Transverse colon (tissue), 4 donors: ENCODE measurements at regions not wholly inside any gene's neighbourhood (a gene's known extent, or its start where the extent isn't known, plus 50 kb on each side); places are given as distances from the start of the nearest gene placed in this dataset.

Source experiments
- DNase-seq: peaks from one replicate; pipeline ENCODE4 v3.0.0-alpha.2; 2019
- H3K27ac ChIP-seq, 4 donors: fragments of 200-600 bp; sonication (generic); 2 replicates each; pipeline ENCODE4 v1.5.1; 2016 to 2018; ENCODE audit warnings: inconsistent platforms in 4 of 4
- H3K27me3 ChIP-seq: fragments of 200-600 bp; sonication (generic); 2 replicates; pipeline ENCODE4 v1.5.1; 2017; ENCODE audit warnings: inconsistent platforms
- H3K36me3 ChIP-seq, 4 donors: fragments of 200-600 bp; sonication (generic); 2 replicates each; pipeline ENCODE4 v1.5.1; 2017 to 2019; ENCODE audit warnings: inconsistent platforms in 4 of 4
- H3K4me1 ChIP-seq, 4 donors: fragments of 200-600 bp; sonication (generic); 2 replicates each; pipeline ENCODE4 v1.5.1; 2017 to 2020; ENCODE audit warnings: inconsistent platforms in 4 of 4
- H3K4me3 ChIP-seq, 4 donors: fragments of 200-600 bp; sonication (generic); 1 replicate in 1 of 4; 2 replicates in 3 of 4; pipeline versions ENCODE4 v1.5.1 to v1.6.1; 2017 to 2019; ENCODE audit warnings: inconsistent platforms in 4 of 4
- H3K9me3 ChIP-seq, 2 donors: fragments of 200-600 bp; sonication (generic); 2 replicates each; pipeline ENCODE4 v1.5.1; 2017 to 2019; ENCODE audit warnings: inconsistent platforms in 2 of 2
- EP300 ChIP-seq: sonication (generic); formaldehyde crosslinking; IDR thresholded peaks from one replicate; pipeline ENCODE4 v1.6.1; 2017; ENCODE audit warnings: antibody characterized with exemption, low read depth
- POLR2A ChIP-seq: fragments of 450-650 bp; IDR thresholded peaks from one replicate; pipeline ENCODE4 v1.6.1; 2016; ENCODE audit warnings: antibody characterized with exemption, mild to moderate bottlenecking, moderate library complexity
- POLR2AphosphoS5 ChIP-seq, 3 donors: sonication (generic); formaldehyde crosslinking; IDR thresholded peaks; one replicate each; pipeline ENCODE4 v1.6.1; 2016; ENCODE audit warnings: antibody characterized with exemption in 3 of 3
- WGBS, 2 donors: methylation state at CpG; one replicate each; pipeline ENCODE4 v1.1.5; 2018; ENCODE audit warnings: low coverage in 1 of 2; 5-methylcytosine and 5-hydroxymethylcytosine counted together
- in situ Hi-C, 4 donors: fragments of 200-750 bp; cut with MboI; loops; one replicate each; pipeline versions ENCODE4 v1.15.0 to v1.15.1; 2017; ENCODE audit warnings: low sequenced_read_pairs in 3 of 4, low pct_ligation_motif_present in 1 of 4, low pct_unique_long_range_greater_than_20kb in 1 of 4
- intact Hi-C: fragments of 100-400 bp; cut with DNase I; formaldehyde crosslinking; loops from one replicate; pipeline ENCODE4 v1.15.1; 2023; ENCODE audit warnings: low total_unique reads
- TF ChIP-seq, protein P1 (sequence below), 5 experiments: fragments of 200-600 bp in 3 of 5; fragments of 450-650 bp in 2 of 5; sonication (generic) in 3 of 5; IDR thresholded peaks; 1 replicate in 2 of 5; 2 replicates in 3 of 5; pipeline ENCODE4 v1.5.1; 2016 to 2017; ENCODE audit warnings: antibody characterized with exemption in 5 of 5, inconsistent platforms in 3 of 5, mild to moderate bottlenecking in 2 of 5, moderate library complexity in 1 of 5

DNA sequence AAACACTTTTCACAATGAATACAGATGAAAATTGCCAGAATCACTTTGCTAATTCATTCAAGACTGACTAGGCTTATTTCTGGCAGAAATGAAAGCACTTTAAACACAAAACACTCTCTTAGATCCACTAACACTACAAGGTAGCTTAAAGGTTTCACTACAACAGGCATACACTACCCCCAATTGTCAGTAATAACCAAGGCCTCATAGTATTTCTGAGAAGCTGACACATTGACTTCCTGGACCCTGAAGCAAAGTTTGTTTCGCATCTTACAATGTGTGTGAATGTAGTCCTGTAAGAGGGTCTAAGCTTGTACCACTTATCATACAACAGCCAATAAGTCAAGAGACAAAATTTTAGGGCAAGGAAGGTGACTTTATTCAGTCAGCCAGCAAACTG lies 129.9 kb upstream of the FMR1 start:
- Histone ChIP-seq H3K9me3 (no peaks in the 10 kb centered on the region), H3K4me3 (no peak overlapping the region), H3K27me3 (no peaks in the 10 kb centered on the region), H3K36me3 (no peaks in the 10 kb centered on the region), H3K4me1 (no peaks in the 10 kb centered on the region), H3K27ac (no peak overlapping the region)
- 77% methylated on average over 1 of the region's 1 CpG; no CpG with 5 or more reads in 1 of the 2 donors for WGBS, 2 donors
- no peak for DNase-seq
- in situ Hi-C loops = no loop called here
- intact Hi-C loops = no loop called here
- TF ChIP-seq EP300 = no peak
- no peak for TF ChIP-seq POLR2A
- TF ChIP-seq, protein P1, sequence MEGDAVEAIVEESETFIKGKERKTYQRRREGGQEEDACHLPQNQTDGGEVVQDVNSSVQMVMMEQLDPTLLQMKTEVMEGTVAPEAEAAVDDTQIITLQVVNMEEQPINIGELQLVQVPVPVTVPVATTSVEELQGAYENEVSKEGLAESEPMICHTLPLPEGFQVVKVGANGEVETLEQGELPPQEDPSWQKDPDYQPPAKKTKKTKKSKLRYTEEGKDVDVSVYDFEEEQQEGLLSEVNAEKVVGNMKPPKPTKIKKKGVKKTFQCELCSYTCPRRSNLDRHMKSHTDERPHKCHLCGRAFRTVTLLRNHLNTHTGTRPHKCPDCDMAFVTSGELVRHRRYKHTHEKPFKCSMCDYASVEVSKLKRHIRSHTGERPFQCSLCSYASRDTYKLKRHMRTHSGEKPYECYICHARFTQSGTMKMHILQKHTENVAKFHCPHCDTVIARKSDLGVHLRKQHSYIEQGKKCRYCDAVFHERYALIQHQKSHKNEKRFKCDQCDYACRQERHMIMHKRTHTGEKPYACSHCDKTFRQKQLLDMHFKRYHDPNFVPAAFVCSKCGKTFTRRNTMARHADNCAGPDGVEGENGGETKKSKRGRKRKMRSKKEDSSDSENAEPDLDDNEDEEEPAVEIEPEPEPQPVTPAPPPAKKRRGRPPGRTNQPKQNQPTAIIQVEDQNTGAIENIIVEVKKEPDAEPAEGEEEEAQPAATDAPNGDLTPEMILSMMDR (IDR thresholded peaks at IDR 0.05) = no peak
- TF ChIP-seq POLR2AphosphoS5 (IDR thresholded peaks at IDR 0.05) = no peak

DNA sequence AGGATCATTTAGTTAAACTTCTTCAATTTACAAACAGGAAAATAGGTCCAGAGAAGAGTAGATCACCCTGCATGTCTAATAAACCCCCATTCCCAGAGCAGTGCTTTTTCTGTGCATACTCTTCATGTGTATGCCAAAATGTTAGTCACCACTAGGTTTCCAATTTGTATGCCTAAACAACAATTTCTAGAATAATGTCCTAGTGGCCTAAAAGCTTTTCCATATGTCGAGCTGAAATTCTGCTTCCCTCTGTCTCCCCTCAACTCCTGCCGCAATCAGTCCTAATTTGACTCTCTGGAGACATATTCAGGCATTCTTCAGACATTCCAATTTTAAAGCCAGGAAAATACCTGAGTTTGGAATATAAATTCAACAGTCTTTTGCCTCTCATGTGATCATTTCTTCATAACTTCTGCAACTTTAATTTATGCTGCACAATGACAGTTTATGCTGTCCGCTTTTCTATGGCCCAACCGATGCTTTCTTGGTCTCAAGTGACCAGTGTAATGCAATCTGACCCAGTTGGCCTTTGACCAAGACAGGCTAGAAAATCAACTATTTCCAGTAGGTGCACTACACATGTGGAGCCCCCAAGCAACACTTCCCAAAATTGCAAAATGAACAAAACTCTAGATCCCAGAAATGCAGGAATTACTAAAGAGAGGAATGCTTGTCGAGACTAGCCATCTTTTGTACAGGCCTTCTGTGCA lies 122.9 kb upstream of the FMR1 start:
- Histone ChIP-seq H3K27ac (no peak overlapping the region), H3K27me3 (no peaks in the 10 kb centered on the region), H3K4me1 (no peaks in the 10 kb centered on the region), H3K9me3 (no peaks in the 10 kb centered on the region), H3K36me3 (no peaks in the 10 kb centered on the region), H3K4me3 (no peak overlapping the region)
- intact Hi-C loops (no loop called here), in situ Hi-C loops (no loop called here)
- TF ChIP-seq POLR2A = no peak
- no peak for TF ChIP-seq POLR2AphosphoS5 (IDR thresholded peaks at IDR 0.05)
- no peak for TF ChIP-seq EP300
- TF ChIP-seq, protein P1 (IDR thresholded peaks at IDR 0.05) = no peak
- 70 to 89% methylated on average over 3 to 5 of the region's 5 CpGs for WGBS, 2 donors
- no peak for DNase-seq

DNA sequence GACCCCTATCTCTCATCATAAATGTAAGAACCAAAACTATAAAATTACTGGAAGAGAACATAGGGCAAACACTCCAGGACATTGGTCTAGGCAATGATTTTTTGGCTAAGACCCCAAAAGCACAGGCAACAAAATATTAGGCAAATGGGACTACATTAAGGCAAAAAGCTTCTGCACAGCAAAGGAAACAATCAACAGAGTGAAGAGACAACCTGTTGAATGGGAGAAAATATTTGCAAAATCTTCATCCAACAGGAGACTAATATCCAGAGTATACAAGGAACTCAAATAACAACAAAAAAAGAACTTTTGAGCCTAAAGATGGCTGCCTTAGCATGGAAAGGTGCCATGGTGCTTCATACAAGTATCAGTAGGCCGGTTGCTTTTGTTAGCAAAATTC lies 111.1 kb upstream of the FMR1 start:
- H3K27me3 ChIP-seq = no peaks in the 10 kb centered on the region
- no peak for DNase-seq
- H3K27ac ChIP-seq = no peak overlapping the region
- intact Hi-C loops (no loop called here), in situ Hi-C loops (loop anchor here in 2 of 4 donors (10.0 to 25.0 kb wide), 2 partner anchors 313 to 326 kb away; no protein-coding TSS in a partner anchor)
- 85% methylated on average over 1 of the region's 1 CpG; no CpG with 5 or more reads in 1 of the 2 donors for WGBS, 2 donors
- H3K4me3 ChIP-seq = no peak overlapping the region
- TF ChIP-seq, protein P1 (IDR thresholded peaks at IDR 0.05) = no peak
- no peak for TF ChIP-seq POLR2AphosphoS5 (IDR thresholded peaks at IDR 0.05)
- TF ChIP-seq POLR2A = no peak
- no peak for TF ChIP-seq EP300
- H3K36me3 ChIP-seq = no peaks in the 10 kb centered on the region
- H3K4me1 ChIP-seq = no peaks in the 10 kb centered on the region
- H3K9me3 ChIP-seq = no peaks in the 10 kb centered on the region

DNA sequence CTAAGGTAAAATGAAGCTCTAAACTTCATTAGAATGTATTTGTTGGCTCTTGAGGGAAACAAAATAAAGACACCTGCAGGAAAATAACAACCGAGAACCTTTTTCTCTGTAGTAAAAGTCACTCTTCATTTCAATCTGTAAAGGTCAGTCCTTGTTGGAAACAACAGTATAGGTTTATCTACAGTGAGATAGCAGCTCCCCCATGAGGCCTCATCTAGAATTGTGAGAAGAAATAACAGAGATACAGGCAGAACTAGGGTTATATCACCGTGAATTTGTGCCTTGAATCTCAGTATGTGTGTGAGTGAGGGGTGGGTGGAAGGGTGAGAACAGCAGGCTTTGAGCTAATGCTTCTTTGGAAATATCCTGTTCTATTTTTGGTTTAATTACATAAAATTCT lies 107.8 kb upstream of the FMR1 start:
- intact Hi-C loops = no loop called here
- no peaks in the 10 kb centered on the region for H3K27me3 ChIP-seq
- H3K27ac ChIP-seq = no peak overlapping the region
- 0 to 21% methylated on average over 1 to 2 of the region's 2 CpGs for WGBS, 2 donors
- in situ Hi-C loops = loop anchor here in 2 of 4 donors (10.0 to 25.0 kb wide), 2 partner anchors 317 to 329 kb away; no protein-coding TSS in a partner anchor
- H3K36me3 ChIP-seq = no peaks in the 10 kb centered on the region
- TF ChIP-seq, protein P1 (IDR thresholded peaks at IDR 0.05) = peak in 4 of 5 experiments; percentile 16 to 39 (median 27)
- no peak for TF ChIP-seq EP300
- no peak overlapping the region for H3K4me3 ChIP-seq
- H3K4me1 ChIP-seq = no peaks in the 10 kb centered on the region
- H3K9me3 ChIP-seq = no peaks in the 10 kb centered on the region
- no peak for DNase-seq
